Glomerular visceral epithelial cell (primary cell): ENCODE measurements at regions not wholly inside any gene's neighbourhood (a gene's known extent, or its start where the extent isn't known, plus 50 kb on each side); places are given as distances from the start of the nearest gene placed in this dataset.

Experiments used
- DNase-seq: peaks from one replicate; pipeline ENCODE4 v3.0.0-alpha.2; 2016; ENCODE audit errors: extremely low spot score

GRCh38 chr5:53416144-53416738, 64.2 kb upstream of the FST start:
- no peak for DNase-seq

GRCh38 chr5:53418409-53418808, 62.0 kb upstream of the FST start:
- no peak for DNase-seq

DNA sequence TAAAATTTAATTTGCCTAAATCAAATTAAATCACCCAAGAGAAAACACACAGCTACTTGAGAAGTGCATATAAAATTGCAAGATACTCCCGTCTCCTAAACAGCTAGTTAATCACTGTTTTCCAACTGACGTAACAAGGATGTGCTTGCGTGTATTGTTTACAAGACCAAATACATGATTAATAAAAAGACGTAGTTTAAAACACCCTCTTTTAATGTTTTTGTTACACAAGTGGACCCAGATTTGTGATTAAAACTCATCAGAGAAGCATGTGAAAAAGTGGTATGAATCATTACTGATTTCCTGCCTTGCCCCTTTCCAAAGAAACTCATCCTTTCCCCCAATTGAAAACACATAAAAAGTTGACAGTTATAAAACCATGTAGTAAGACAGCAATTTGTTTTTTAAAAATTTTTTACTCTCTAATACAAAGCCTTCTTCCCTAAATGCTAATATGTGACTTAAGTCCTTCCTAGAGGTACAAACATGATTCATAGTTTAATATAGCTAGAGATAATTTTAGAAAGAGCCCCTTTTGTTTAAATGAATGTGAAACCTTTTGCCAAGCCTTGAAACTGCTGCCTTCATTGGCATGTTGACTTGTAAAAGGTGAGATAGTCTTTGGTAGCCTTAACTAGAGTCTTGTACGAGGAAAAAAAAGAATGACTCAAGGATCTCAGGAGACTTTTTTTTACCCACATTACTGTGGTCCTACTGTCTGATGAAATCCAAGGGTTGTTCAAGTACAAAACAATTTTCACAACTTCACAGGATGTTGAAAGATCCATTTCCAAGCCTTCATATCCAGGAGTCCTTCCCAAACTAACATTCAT, 61.4 kb upstream of the FST start:
- DNase-seq, result no peak

GRCh38 chr5:53422539-53422938, 57.9 kb upstream of the FST start:
- no peak for DNase-seq

GRCh38 chr5:53423724-53424123, 56.7 kb upstream of the FST start:
- DNase-seq, result no peak

- no peak for DNase-seq
Measured at GRCh38 chr5:53424686-53425615, 55.5 kb upstream of the FST start.

GRCh38 chr5:53425687-53426511, 54.5 kb upstream of the FST start:
- no peak for DNase-seq

- no peak for DNase-seq
Measured at GRCh38 chr5:53426512-53426830, 54.0 kb upstream of the FST start.

GRCh38 chr5:53426878-53427277, 53.6 kb upstream of the FST start:
- DNase-seq, result no peak

DNA sequence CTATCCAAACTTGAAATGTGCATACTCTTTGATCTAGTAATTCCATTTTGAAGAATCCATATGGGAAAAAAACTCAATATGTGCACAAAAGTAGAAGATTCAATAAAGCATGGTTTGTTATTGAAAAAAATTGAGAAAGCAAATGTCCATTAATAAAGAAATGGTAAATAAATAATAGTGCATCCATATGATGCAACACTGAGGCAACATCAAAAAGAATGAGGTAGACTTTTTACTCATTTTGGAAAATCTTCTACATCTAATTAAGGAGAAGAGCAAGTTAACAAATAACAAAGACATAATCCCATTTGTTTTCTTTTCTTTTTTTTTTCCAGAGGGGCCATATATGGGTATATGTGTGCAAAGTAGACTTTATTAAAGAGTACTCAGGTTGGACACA, 52.5 kb upstream of the FST start:
- no peak for DNase-seq

- DNase-seq, result no peak
Measured at GRCh38 chr5:53429706-53430105, 50.7 kb upstream of the FST start.

- DNase-seq, result peak; percentile 44
Measured at GRCh38 chr5:53430618-53431252, 49.7 kb upstream of the FST start.
